Cardiac muscle cell (in vitro differentiated cells and primary cell): ENCODE measurements at regions not wholly inside any gene's neighbourhood (a gene's known extent, or its start where the extent isn't known, plus 50 kb on each side); places are given as distances from the start of the nearest gene placed in this dataset.

Experiments used
- DNase-seq, 2 donors: peaks; one replicate each; pipeline versions ENCODE4 v3.0.0 to v3.0.0-alpha.2; 2010 to 2017; ENCODE audit warnings: low read depth in 1 of 2, low spot score in 1 of 2
- H3K27ac ChIP-seq: fragments of 200-600 bp; sonication (generic); 2 replicates; pipeline ENCODE4 v1.5.1; 2016
- H3K27me3 ChIP-seq: fragments of 200-600 bp; sonication (generic); 2 replicates; pipeline ENCODE4 v1.6.0; 2016; ENCODE audit warnings: control low read depth
- H3K36me3 ChIP-seq: fragments of 200-600 bp; sonication (generic); 2 replicates; pipeline ENCODE4 v1.5.1; 2016; ENCODE audit warnings: control low read depth
- H3K4me1 ChIP-seq: fragments of 200-600 bp; sonication (generic); 2 replicates; pipeline ENCODE4 v1.8.1; 2017; ENCODE audit warnings: low read depth, mild to moderate bottlenecking, mixed run types
- H3K4me3 ChIP-seq: fragments of 200-600 bp; sonication (generic); 2 replicates; pipeline ENCODE4 v1.5.1; 2016; ENCODE audit warnings: mild to moderate bottlenecking
- H3K9me3 ChIP-seq: fragments of 200-600 bp; sonication (generic); 2 replicates; pipeline ENCODE4 v1.5.1; 2017; ENCODE audit warnings: low read depth, mild to moderate bottlenecking, control low read depth
- CTCF ChIP-seq: IDR thresholded peaks from 2 replicates; pipeline ENCODE4 v1.5.1; 2012; ENCODE audit warnings: low read depth, mild to moderate bottlenecking, low read length

- Histone ChIP-seq H3K27ac (no peak overlapping the region), H3K4me3 (no peak overlapping the region), H3K27me3 (no peaks in the 10 kb centered on the region), H3K36me3 (no peaks in the 10 kb centered on the region), H3K4me1 (no peaks in the 10 kb centered on the region), H3K9me3 (no peaks in the 10 kb centered on the region)
- no peak for TF ChIP-seq CTCF
- DNase-seq, result no peak
Measured at GRCh38 chr1:238950017-238950416, 436.4 kb upstream of the CHRM3 start.

- TF ChIP-seq CTCF, result no peak
- Histone ChIP-seq H3K9me3 (no peaks in the 10 kb centered on the region), H3K27me3 (no peaks in the 10 kb centered on the region), H3K36me3 (no peaks in the 10 kb centered on the region), H3K4me1 (no peaks in the 10 kb centered on the region), H3K4me3 (no peak overlapping the region), H3K27ac (no peak overlapping the region)
- no peak for DNase-seq
Measured at GRCh38 chr1:238944028-238944427, 442.3 kb upstream of the CHRM3 start.

GRCh38 chr1:238927899-238928298, 458.5 kb upstream of the CHRM3 start:
- no peak overlapping the region for H3K4me3 ChIP-seq
- H3K27ac ChIP-seq, result no peak overlapping the region
- no peak for TF ChIP-seq CTCF
- H3K27me3 ChIP-seq, result no peaks in the 10 kb centered on the region
- H3K4me1 ChIP-seq, result no peaks in the 10 kb centered on the region
- no peak for DNase-seq
- H3K36me3 ChIP-seq, result no peaks in the 10 kb centered on the region
- H3K9me3 ChIP-seq, result no peaks in the 10 kb centered on the region

GRCh38 chr1:238916828-238917227, 469.5 kb upstream of the CHRM3 start:
- no peak overlapping the region for H3K4me3 ChIP-seq
- H3K9me3 ChIP-seq, result no peaks in the 10 kb centered on the region
- H3K36me3 ChIP-seq, result no peaks in the 10 kb centered on the region
- no peak for TF ChIP-seq CTCF
- no peak overlapping the region for H3K27ac ChIP-seq
- no peaks in the 10 kb centered on the region for H3K27me3 ChIP-seq
- H3K4me1 ChIP-seq, result no peaks in the 10 kb centered on the region
- DNase-seq, result no peak

- H3K4me3 ChIP-seq, result no peak overlapping the region
- H3K9me3 ChIP-seq, result no peaks in the 10 kb centered on the region
- DNase-seq, result no peak
- no peak for TF ChIP-seq CTCF
- no peaks in the 10 kb centered on the region for H3K36me3 ChIP-seq
- H3K4me1 ChIP-seq, result no peaks in the 10 kb centered on the region
- no peaks in the 10 kb centered on the region for H3K27me3 ChIP-seq
- H3K27ac ChIP-seq, result no peak overlapping the region
Measured at GRCh38 chr1:238914346-238914745, 472.0 kb upstream of the CHRM3 start.

GRCh38 chr1:238913210-238913609, 473.2 kb upstream of the CHRM3 start:
- Histone ChIP-seq H3K9me3 (no peaks in the 10 kb centered on the region), H3K4me3 (no peak overlapping the region), H3K27ac (no peak overlapping the region), H3K27me3 (no peaks in the 10 kb centered on the region), H3K36me3 (no peaks in the 10 kb centered on the region), H3K4me1 (no peaks in the 10 kb centered on the region)
- TF ChIP-seq CTCF, result no peak
- no peak for DNase-seq
